ENCODE measurements at regions not wholly inside any gene's neighbourhood (a gene's known extent, or its start where the extent isn't known, plus 50 kb on each side); places are given as distances from the start of the nearest gene placed in this dataset.

- intact Hi-C loops (cut with micrococcal nuclease; ENCODE audit: unreplicated experiment), result no loop called here
- Histone ChIP-seq H3K4me1 (no peaks in the 10 kb centered on the region), H3K36me3 (ENCODE audit: control insufficient read depth, insufficient read depth, low read length) (no peaks in the 10 kb centered on the region), H3K9me3 (no peaks in the 10 kb centered on the region), H3K4me3 (ENCODE audit: low read depth, low read length) (no peak overlapping the region), H3K27me3 (replicated peaks; ENCODE audit: control insufficient read depth, insufficient read depth, low read length) (no peaks in the 10 kb centered on the region)
- CTCF ChIA-PET, result no interaction called here
- Mint-ChIP-seq H3K36me3 (ENCODE audit: insufficient read depth, unreplicated experiment) (peaks cover 5% of the 10 kb centered on the region), H3K27me3 (ENCODE audit: insufficient read depth, unreplicated experiment) (no peaks in the 10 kb centered on the region), H3K27ac (ENCODE audit: unreplicated experiment) (no peak overlapping the region), H3K4me3 (ENCODE audit: unreplicated experiment) (no peak overlapping the region), H3K4me1 (ENCODE audit: low read depth, unreplicated experiment) (no peaks in the 10 kb centered on the region), H3K9me3 (ENCODE audit: unreplicated experiment) (no peaks in the 10 kb centered on the region)
- POLR2A ChIA-PET, result no interaction called here
- no peak for DNase-seq
- BruUV-seq (replicated peaks), result no TSS peak
- TF ChIP-seq CTCF (IDR thresholded peaks at IDR 0.05; ENCODE audit: insufficient read depth in 1 of 2, low read depth in 1 of 2, low read length in 1 of 2, severe bottlenecking in 1 of 2, unreplicated experiment in 1 of 2), result no peak
Measured at GRCh38 chr9:88259001-88259400, 120.7 kb upstream of the SPATA31C2 start.

- no peaks in the 10 kb centered on the region for H3K27me3 ChIP-seq (replicated peaks; ENCODE audit: control insufficient read depth, insufficient read depth, low read length)
- BruUV-seq (replicated peaks), result no TSS peak
- no peaks in the 10 kb centered on the region for H3K36me3 ChIP-seq (ENCODE audit: control insufficient read depth, insufficient read depth, low read length)
- Mint-ChIP-seq H3K27ac (ENCODE audit: unreplicated experiment) (no peak overlapping the region), H3K4me1 (ENCODE audit: low read depth, unreplicated experiment) (no peaks in the 10 kb centered on the region), H3K4me3 (ENCODE audit: unreplicated experiment) (no peak overlapping the region), H3K27me3 (ENCODE audit: insufficient read depth, unreplicated experiment) (no peaks in the 10 kb centered on the region), H3K9me3 (ENCODE audit: unreplicated experiment) (no peaks in the 10 kb centered on the region), H3K36me3 (ENCODE audit: insufficient read depth, unreplicated experiment) (peaks cover 5% of the 10 kb centered on the region)
- no peaks in the 10 kb centered on the region for H3K9me3 ChIP-seq
- intact Hi-C loops (cut with micrococcal nuclease; ENCODE audit: unreplicated experiment), result no loop called here
- no peak overlapping the region for H3K4me3 ChIP-seq (ENCODE audit: low read depth, low read length)
- TF ChIP-seq CTCF (IDR thresholded peaks at IDR 0.05; ENCODE audit: insufficient read depth in 1 of 2, low read depth in 1 of 2, low read length in 1 of 2, severe bottlenecking in 1 of 2, unreplicated experiment in 1 of 2), result no peak
- H3K4me1 ChIP-seq, result no peaks in the 10 kb centered on the region
- no peak for DNase-seq
- ChIA-PET CTCF (no interaction called here), POLR2A (no interaction called here)
Measured at GRCh38 chr9:88258601-88259000, 120.3 kb upstream of the SPATA31C2 start.

GRCh38 chr9:88258024-88258423, 119.7 kb upstream of the SPATA31C2 start:
- H3K4me1 ChIP-seq, result no peaks in the 10 kb centered on the region
- Mint-ChIP-seq H3K36me3 (ENCODE audit: insufficient read depth, unreplicated experiment) (peaks cover 5% of the 10 kb centered on the region), H3K4me3 (ENCODE audit: unreplicated experiment) (no peak overlapping the region), H3K9me3 (ENCODE audit: unreplicated experiment) (no peaks in the 10 kb centered on the region), H3K4me1 (ENCODE audit: low read depth, unreplicated experiment) (no peaks in the 10 kb centered on the region), H3K27ac (ENCODE audit: unreplicated experiment) (no peak overlapping the region), H3K27me3 (ENCODE audit: insufficient read depth, unreplicated experiment) (no peaks in the 10 kb centered on the region)
- no TSS peak for BruUV-seq (replicated peaks)
- no peak overlapping the region for H3K4me3 ChIP-seq (ENCODE audit: low read depth, low read length)
- ChIA-PET CTCF (no interaction called here), POLR2A (no interaction called here)
- no peaks in the 10 kb centered on the region for H3K36me3 ChIP-seq (ENCODE audit: control insufficient read depth, insufficient read depth, low read length)
- H3K27me3 ChIP-seq (replicated peaks; ENCODE audit: control insufficient read depth, insufficient read depth, low read length), result no peaks in the 10 kb centered on the region
- intact Hi-C loops (cut with micrococcal nuclease; ENCODE audit: unreplicated experiment), result no loop called here
- H3K9me3 ChIP-seq, result no peaks in the 10 kb centered on the region
- TF ChIP-seq CTCF (IDR thresholded peaks at IDR 0.05; ENCODE audit: insufficient read depth in 1 of 2, low read depth in 1 of 2, low read length in 1 of 2, severe bottlenecking in 1 of 2, unreplicated experiment in 1 of 2), result no peak
- no peak for DNase-seq
